CD4-positive, alpha-beta T cell (primary cell): ENCODE measurements at regions not wholly inside any gene's neighbourhood (a gene's known extent, or its start where the extent isn't known, plus 50 kb on each side); places are given as distances from the start of the nearest gene placed in this dataset.

Experiments used
- ATAC-seq: fragments of 200-7000 bp; cut with Tn5 transposase; one replicate; pipeline ENCODE4 v1.10.0; 2022; ENCODE audit warnings: mild to moderate bottlenecking; ENCODE audit not compliant: poor library complexity
- CTCF ChIA-PET: fragments of 350-600 bp; sonication (Branson Sonifier 250); formaldehyde crosslinking; loops from one replicate; lab custom pipeline; 2021; ENCODE audit warnings: antibody characterized with exemption, inconsistent platforms; lab: Charles Lee
- POLR2A ChIA-PET: fragments of 350-600 bp; sonication (Branson Sonifier 250); formaldehyde crosslinking; loops from one replicate; lab custom pipeline; 2021; ENCODE audit warnings: antibody characterized with exemption, inconsistent platforms; lab: Charles Lee
- DNase-seq, 14 experiments: peaks; one replicate each; pipeline ENCODE4 v3.0.0-alpha.2; 2013 to 2020; ENCODE audit warnings: mixed read lengths in 2 of 14
- H3K27ac ChIP-seq, 2 donors: one replicate each; pipeline versions ENCODE4 v1.5.1 to v1.7.0; 2013; ENCODE audit warnings: low read length in 2 of 2, low read depth in 1 of 2, mild to moderate bottlenecking in 1 of 2
- H3K27me3 ChIP-seq, 2 experiments: 1 replicate in 1 of 2; 2 replicates in 1 of 2; pipeline versions ENCODE4 v1.6.1 to v1.7.0; 2013; ENCODE audit warnings: low read length in 2 of 2, control low read depth in 1 of 2, mild to moderate bottlenecking in 1 of 2, moderate library complexity in 1 of 2; ENCODE audit not compliant: insufficient read depth in 2 of 2, control insufficient read depth in 1 of 2
- H3K36me3 ChIP-seq: one replicate; pipeline ENCODE4 v1.6.1; 2013; ENCODE audit warnings: low read length, control low read depth; ENCODE audit not compliant: insufficient read depth
- H3K4me1 ChIP-seq: one replicate; pipeline ENCODE4 v1.6.1; 2013; ENCODE audit warnings: low read length, control low read depth; ENCODE audit not compliant: insufficient read depth
- H3K4me3 ChIP-seq: one replicate; pipeline ENCODE4 v1.5.1; 2013; ENCODE audit warnings: mild to moderate bottlenecking, low read length, moderate library complexity
- H3K9me3 ChIP-seq, 2 experiments: 1 replicate in 1 of 2; 2 replicates in 1 of 2; pipeline versions ENCODE4 v1.6.1 to v1.7.0; 2013; ENCODE audit warnings: low read length in 2 of 2, mild to moderate bottlenecking in 2 of 2, control low read depth in 1 of 2, moderate library complexity in 1 of 2; ENCODE audit not compliant: control insufficient read depth in 1 of 2, insufficient read depth in 1 of 2
- H3K27ac Mint-ChIP-seq: one replicate; pipeline ENCODE4 v1.8.0; 2020; ENCODE audit warnings: mixed read lengths
- H3K27me3 Mint-ChIP-seq: one replicate; pipeline ENCODE4 v1.8.0; 2021; ENCODE audit warnings: mixed read lengths
- H3K36me3 Mint-ChIP-seq: one replicate; pipeline ENCODE4 v1.8.0; 2021; ENCODE audit warnings: low read depth, mixed read lengths
- H3K4me1 Mint-ChIP-seq: one replicate; pipeline ENCODE4 v1.8.0; 2021; ENCODE audit warnings: low read depth, mixed read lengths
- H3K4me3 Mint-ChIP-seq: one replicate; pipeline ENCODE4 v1.8.0; 2020; ENCODE audit warnings: mild to moderate bottlenecking, mixed read lengths
- H3K9me3 Mint-ChIP-seq: one replicate; pipeline ENCODE4 v1.8.0; 2020; ENCODE audit warnings: mixed read lengths
- intact Hi-C, 2 experiments: fragments of 100-400 bp; cut with DNase I in 1 of 2; cut with micrococcal nuclease in 1 of 2; formaldehyde crosslinking; loops; one replicate each; pipeline versions ENCODE4 v1.15.1 to v1.9.0; 2023 to 2025; cut with DNase I, micrococcal nuclease
- TF ChIP-seq, protein P1 (sequence below): fragments of 200-600 bp; IDR thresholded peaks from one replicate; pipeline ENCODE4 v1.8.0; 2022; ENCODE audit warnings: antibody characterized with exemption, mild to moderate bottlenecking

DNA sequence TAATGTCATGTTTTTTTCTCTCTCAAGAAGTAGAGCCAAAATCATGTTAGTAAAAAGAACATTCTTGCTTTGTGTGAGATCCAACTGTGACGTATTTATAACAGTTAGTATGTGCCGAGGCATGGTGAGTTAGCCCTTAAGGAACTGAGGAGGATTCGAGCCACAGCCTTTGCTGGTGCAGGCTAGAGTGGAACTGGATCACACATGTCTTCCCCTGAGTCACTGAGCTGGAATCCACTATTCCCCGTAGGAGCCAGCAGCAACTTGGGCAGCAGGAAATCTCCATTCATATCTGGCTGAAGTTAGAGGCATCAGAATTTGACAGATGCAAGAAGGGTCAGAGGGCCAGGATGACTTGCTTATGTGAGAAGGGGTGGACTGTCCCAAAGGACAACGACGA, 144.6 kb upstream of the KIT start:
- H3K9me3 Mint-ChIP-seq: no peaks in the 10 kb centered on the region
- intact Hi-C loops: no loop called here
- POLR2A ChIA-PET: no interaction called here

GRCh38 chr4:54513741-54514140, 144.0 kb upstream of the KIT start:
- Mint-ChIP-seq H3K27me3 (no peaks in the 10 kb centered on the region), H3K27ac (no peak overlapping the region), H3K4me3 (no peak overlapping the region), H3K4me1 (no peaks in the 10 kb centered on the region), H3K36me3 (no peaks in the 10 kb centered on the region), H3K9me3 (no peaks in the 10 kb centered on the region)
- no peak overlapping the region for H3K4me3 ChIP-seq
- intact Hi-C loops: no loop called here
- ATAC-seq (no peak), DNase-seq (no peak)
- H3K9me3 ChIP-seq: no peaks in the 10 kb centered on the region
- no peaks in the 10 kb centered on the region for H3K36me3 ChIP-seq
- ChIA-PET CTCF (no interaction called here), POLR2A (no interaction called here)
- no peak overlapping the region for H3K27ac ChIP-seq
- H3K4me1 ChIP-seq: no peaks in the 10 kb centered on the region
- H3K27me3 ChIP-seq: no peaks in the 10 kb centered on the region
- TF ChIP-seq, protein P1, sequence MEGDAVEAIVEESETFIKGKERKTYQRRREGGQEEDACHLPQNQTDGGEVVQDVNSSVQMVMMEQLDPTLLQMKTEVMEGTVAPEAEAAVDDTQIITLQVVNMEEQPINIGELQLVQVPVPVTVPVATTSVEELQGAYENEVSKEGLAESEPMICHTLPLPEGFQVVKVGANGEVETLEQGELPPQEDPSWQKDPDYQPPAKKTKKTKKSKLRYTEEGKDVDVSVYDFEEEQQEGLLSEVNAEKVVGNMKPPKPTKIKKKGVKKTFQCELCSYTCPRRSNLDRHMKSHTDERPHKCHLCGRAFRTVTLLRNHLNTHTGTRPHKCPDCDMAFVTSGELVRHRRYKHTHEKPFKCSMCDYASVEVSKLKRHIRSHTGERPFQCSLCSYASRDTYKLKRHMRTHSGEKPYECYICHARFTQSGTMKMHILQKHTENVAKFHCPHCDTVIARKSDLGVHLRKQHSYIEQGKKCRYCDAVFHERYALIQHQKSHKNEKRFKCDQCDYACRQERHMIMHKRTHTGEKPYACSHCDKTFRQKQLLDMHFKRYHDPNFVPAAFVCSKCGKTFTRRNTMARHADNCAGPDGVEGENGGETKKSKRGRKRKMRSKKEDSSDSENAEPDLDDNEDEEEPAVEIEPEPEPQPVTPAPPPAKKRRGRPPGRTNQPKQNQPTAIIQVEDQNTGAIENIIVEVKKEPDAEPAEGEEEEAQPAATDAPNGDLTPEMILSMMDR: no peak

More for the DNA sequence above, 144.6 kb upstream of the KIT start:
- Histone ChIP-seq H3K36me3 (no peaks in the 10 kb centered on the region), H3K9me3 (no peaks in the 10 kb centered on the region), H3K4me3 (no peak overlapping the region), H3K27ac (no peak overlapping the region), H3K27me3 (no peaks in the 10 kb centered on the region), H3K4me1 (no peaks in the 10 kb centered on the region)
- no peak for ATAC-seq
- H3K27ac Mint-ChIP-seq: no peak overlapping the region
- CTCF ChIA-PET: no interaction called here
- H3K4me3 Mint-ChIP-seq: no peak overlapping the region
- no peaks in the 10 kb centered on the region for H3K4me1 Mint-ChIP-seq
- H3K36me3 Mint-ChIP-seq: no peaks in the 10 kb centered on the region
- TF ChIP-seq, protein P1: no peak
- no peaks in the 10 kb centered on the region for H3K27me3 Mint-ChIP-seq
- DNase-seq: no peak

DNA sequence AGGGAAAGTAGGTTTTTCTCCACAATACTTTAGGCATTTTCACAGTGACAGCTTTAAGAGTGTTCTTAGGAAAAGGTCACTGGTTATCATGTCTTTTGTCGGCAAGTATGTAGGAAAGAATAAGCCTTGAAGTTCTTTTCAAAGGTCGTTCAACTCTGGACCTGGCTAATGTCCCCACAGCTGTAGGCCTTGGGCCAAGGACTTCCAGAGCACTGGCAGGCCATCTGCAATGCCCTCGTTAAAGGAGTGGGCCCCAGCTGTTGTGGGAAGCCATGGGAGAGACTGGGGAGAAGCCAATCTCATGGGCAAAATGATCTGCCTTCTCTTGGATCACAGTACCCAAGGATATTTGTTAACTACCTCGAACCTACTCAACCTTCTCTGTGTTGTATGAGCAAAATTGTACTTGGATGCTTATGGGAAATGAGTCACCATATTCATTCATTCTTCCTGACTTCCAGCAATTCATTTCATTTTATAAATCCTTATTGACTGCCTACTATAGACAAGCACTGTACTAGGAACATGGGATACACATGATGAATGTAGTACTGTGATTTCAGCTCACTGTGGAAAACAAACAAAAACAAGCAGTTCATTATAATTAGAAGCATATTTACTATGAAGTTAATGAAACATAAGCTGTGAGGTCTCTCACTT, 141.1 kb upstream of the KIT start:
- Histone ChIP-seq H3K27ac (no peak overlapping the region), H3K36me3 (no peaks in the 10 kb centered on the region), H3K9me3 (no peaks in the 10 kb centered on the region), H3K4me1 (no peaks in the 10 kb centered on the region), H3K4me3 (no peak overlapping the region), H3K27me3 (no peaks in the 10 kb centered on the region)
- POLR2A ChIA-PET: no interaction called here
- Mint-ChIP-seq H3K4me1 (no peaks in the 10 kb centered on the region), H3K27ac (no peak overlapping the region), H3K4me3 (no peak overlapping the region), H3K27me3 (no peaks in the 10 kb centered on the region), H3K9me3 (no peaks in the 10 kb centered on the region), H3K36me3 (no peaks in the 10 kb centered on the region)
- ATAC-seq (no peak), DNase-seq (no peak)
- CTCF ChIA-PET: no interaction called here
- intact Hi-C loops: no loop called here
- TF ChIP-seq, protein P1: no peak
